Keratinocyte (primary cell): ENCODE measurements at regions not wholly inside any gene's neighbourhood (a gene's known extent, or its start where the extent isn't known, plus 50 kb on each side); places are given as distances from the start of the nearest gene placed in this dataset.

ENCODE experiments used
- DNase-seq: peaks from one replicate; pipeline ENCODE4 v3.0.0-alpha.2; 2011; ENCODE audit warnings: low read depth, missing footprints, low spot score
- FAIRE-seq: peaks from 2 replicates; lab custom pipeline; 2011; peaks lifted over from hg19 to GRCh38; lab: Jason Lieb, UNC
- H2AFZ ChIP-seq: 2 replicates; pipeline ENCODE4 v1.6.0; 2012; ENCODE audit warnings: low read length, control low read depth, inconsistent platforms; ENCODE audit not compliant: control insufficient read depth
- H3K27ac ChIP-seq: 2 replicates; pipeline ENCODE4 v1.5.1; 2011; ENCODE audit warnings: low read length; ENCODE audit not compliant: control insufficient read depth, insufficient read depth
- H3K27me3 ChIP-seq: 3 replicates; pipeline ENCODE4 v1.6.0; 2011; ENCODE audit warnings: low read length; ENCODE audit not compliant: control insufficient read depth, insufficient read depth; ENCODE audit errors: extremely low read depth
- H3K36me3 ChIP-seq, 2 experiments: 2 replicates in 1 of 2; 3 replicates in 1 of 2; pipeline ENCODE4 v1.5.1; 2011; ENCODE audit warnings: low read length in 2 of 2, mild to moderate bottlenecking in 1 of 2; ENCODE audit not compliant: control insufficient read depth in 2 of 2, insufficient read depth in 2 of 2; ENCODE audit errors: extremely low read depth in 1 of 2
- H3K4me1 ChIP-seq: 3 replicates; pipeline ENCODE4 v1.5.1; 2011; ENCODE audit warnings: low read length; ENCODE audit not compliant: control insufficient read depth, insufficient read depth; ENCODE audit errors: extremely low read depth
- H3K4me2 ChIP-seq: 3 replicates; pipeline ENCODE4 v1.6.0; 2011; ENCODE audit warnings: low read depth, low read length; ENCODE audit not compliant: control insufficient read depth, insufficient read depth; ENCODE audit errors: extremely low read depth
- H3K4me3 ChIP-seq, 3 experiments: fragments of 200-600 bp in 1 of 3; sonication (generic) in 1 of 3; 2 replicates in 2 of 3; 3 replicates in 1 of 3; pipeline ENCODE4 v1.5.1; 2011 to 2016; ENCODE audit warnings: low read length in 3 of 3, mild to moderate bottlenecking in 3 of 3, control low read depth in 2 of 3, inconsistent platforms in 1 of 3, low read depth in 1 of 3, mixed read lengths in 1 of 3, mixed run types in 1 of 3, moderate library complexity in 1 of 3; ENCODE audit not compliant: control insufficient read depth in 2 of 3, insufficient read depth in 2 of 3; ENCODE audit errors: extremely low read depth in 1 of 3
- H3K79me2 ChIP-seq: 2 replicates; pipeline ENCODE4 v1.6.0; 2012; ENCODE audit warnings: low read length; ENCODE audit not compliant: control insufficient read depth, insufficient read depth
- H3K9ac ChIP-seq: 3 replicates; pipeline ENCODE4 v1.6.0; 2011; ENCODE audit warnings: low read length; ENCODE audit not compliant: control insufficient read depth, insufficient read depth; ENCODE audit errors: extremely low read depth
- H3K9me1 ChIP-seq: 3 replicates; pipeline ENCODE4 v1.6.0; 2011; ENCODE audit warnings: low read length; ENCODE audit not compliant: control insufficient read depth, insufficient read depth; ENCODE audit errors: extremely low read depth
- H3K9me3 ChIP-seq: 2 replicates; pipeline ENCODE4 v1.5.1; 2012; ENCODE audit warnings: low read depth, low read length; ENCODE audit not compliant: control insufficient read depth
- H4K20me1 ChIP-seq: 3 replicates; pipeline ENCODE4 v1.6.0; 2011; ENCODE audit warnings: low read length; ENCODE audit not compliant: control insufficient read depth, insufficient read depth; ENCODE audit errors: extremely low read depth
- EZH2 ChIP-seq: IDR thresholded peaks from one replicate; pipeline ENCODE4 v1.6.1; 2012; ENCODE audit warnings: inconsistent platforms, mild to moderate bottlenecking, low read length, moderate library complexity
- dilution Hi-C: fragments of 300-500 bp; cut with MboI; formaldehyde crosslinking; loops from one replicate; pipeline ENCODE4 v1.7.0; 2020; ENCODE audit warnings: low sequenced_read_pairs; ENCODE audit not compliant: extremely low pct_ligation_motif_present
- TF ChIP-seq, protein P1 (sequence below), 3 experiments: IDR thresholded peaks in 1 of 3; conservative IDR thresholded peaks in 1 of 3; optimal IDR thresholded peaks in 1 of 3; 2 replicates in 2 of 3; 3 replicates in 1 of 3; pipeline versions ENCODE3 to v1.5.1; 2011; ENCODE audit warnings: low read length in 3 of 3, mild to moderate bottlenecking in 3 of 3, moderate library complexity in 2 of 3, control low read depth in 1 of 3, inconsistent platforms in 1 of 3; ENCODE audit not compliant: insufficient read depth in 2 of 3; ENCODE audit errors: extremely low read depth in 1 of 3

DNA sequence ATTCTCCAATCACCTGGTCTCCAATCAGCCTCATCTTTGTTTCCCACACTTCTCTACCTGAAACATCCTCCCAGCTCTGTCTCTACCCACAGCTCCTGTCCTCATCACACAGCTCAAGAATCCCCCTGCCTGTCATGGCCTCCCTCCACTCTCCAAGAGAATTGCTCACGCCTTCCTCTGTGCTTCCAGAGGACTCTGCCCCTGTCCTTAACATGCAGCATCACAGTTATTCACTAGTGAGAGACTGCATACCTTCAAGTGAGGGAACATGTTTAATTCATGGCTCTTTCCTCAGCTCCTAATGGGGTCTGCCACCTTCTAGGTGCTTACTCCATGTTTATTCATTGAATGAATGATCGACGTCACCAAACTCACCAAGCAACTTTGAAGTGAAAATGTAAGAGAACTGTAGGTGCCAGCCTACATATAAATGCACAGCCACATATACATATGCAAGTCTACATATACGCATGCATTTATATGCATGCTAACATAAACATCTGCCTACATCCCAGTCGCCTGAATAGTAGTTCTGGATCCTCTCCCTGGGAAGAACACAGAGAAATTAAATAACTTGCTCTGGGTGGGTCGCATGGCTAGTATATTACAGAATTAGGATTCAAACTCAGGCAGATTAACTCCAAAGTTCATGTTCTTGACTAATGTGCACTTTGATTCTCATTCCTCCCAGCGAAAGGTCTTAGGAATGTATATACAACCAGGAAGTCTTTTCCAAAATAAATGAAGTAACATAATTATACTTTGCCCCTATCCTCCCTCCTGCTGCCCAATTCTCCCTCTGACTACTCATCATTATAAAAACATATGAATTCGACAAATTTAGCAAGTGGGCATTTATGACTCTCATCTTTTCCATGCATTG lies 295.6 kb downstream of the MAFB start:
- TF ChIP-seq, protein P1, sequence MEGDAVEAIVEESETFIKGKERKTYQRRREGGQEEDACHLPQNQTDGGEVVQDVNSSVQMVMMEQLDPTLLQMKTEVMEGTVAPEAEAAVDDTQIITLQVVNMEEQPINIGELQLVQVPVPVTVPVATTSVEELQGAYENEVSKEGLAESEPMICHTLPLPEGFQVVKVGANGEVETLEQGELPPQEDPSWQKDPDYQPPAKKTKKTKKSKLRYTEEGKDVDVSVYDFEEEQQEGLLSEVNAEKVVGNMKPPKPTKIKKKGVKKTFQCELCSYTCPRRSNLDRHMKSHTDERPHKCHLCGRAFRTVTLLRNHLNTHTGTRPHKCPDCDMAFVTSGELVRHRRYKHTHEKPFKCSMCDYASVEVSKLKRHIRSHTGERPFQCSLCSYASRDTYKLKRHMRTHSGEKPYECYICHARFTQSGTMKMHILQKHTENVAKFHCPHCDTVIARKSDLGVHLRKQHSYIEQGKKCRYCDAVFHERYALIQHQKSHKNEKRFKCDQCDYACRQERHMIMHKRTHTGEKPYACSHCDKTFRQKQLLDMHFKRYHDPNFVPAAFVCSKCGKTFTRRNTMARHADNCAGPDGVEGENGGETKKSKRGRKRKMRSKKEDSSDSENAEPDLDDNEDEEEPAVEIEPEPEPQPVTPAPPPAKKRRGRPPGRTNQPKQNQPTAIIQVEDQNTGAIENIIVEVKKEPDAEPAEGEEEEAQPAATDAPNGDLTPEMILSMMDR (optimal IDR thresholded peaks at IDR 0.05 in 1 of 3, IDR thresholded peaks at IDR 0.05 in 1 of 3, conservative IDR thresholded peaks at IDR 0.05 in 1 of 3; ENCODE audit: extremely low read depth in 1 of 3, insufficient read depth in 2 of 3, low read length in 3 of 3), result no peak
- no peak for TF ChIP-seq EZH2
- no peaks in the 10 kb centered on the region for H3K27me3 ChIP-seq
- no peak overlapping the region for H3K4me3 ChIP-seq
- H3K9me1 ChIP-seq, result no peaks in the 10 kb centered on the region
- no peaks in the 10 kb centered on the region for H4K20me1 ChIP-seq
- peaks cover 3% of the 10 kb centered on the region for H3K4me1 ChIP-seq
- H3K36me3 ChIP-seq, result no peaks in the 10 kb centered on the region
- DNase-seq (no peak), FAIRE-seq (no peak)
- no peak overlapping the region for H3K9ac ChIP-seq
- no peak overlapping the region for H3K4me2 ChIP-seq
- no peaks in the 10 kb centered on the region for H3K9me3 ChIP-seq
- dilution Hi-C loops, result no loop called here
- H3K27ac ChIP-seq, result no peak overlapping the region
- no peaks in the 10 kb centered on the region for H3K79me2 ChIP-seq
- H2AFZ ChIP-seq, result no peak overlapping the region

DNA sequence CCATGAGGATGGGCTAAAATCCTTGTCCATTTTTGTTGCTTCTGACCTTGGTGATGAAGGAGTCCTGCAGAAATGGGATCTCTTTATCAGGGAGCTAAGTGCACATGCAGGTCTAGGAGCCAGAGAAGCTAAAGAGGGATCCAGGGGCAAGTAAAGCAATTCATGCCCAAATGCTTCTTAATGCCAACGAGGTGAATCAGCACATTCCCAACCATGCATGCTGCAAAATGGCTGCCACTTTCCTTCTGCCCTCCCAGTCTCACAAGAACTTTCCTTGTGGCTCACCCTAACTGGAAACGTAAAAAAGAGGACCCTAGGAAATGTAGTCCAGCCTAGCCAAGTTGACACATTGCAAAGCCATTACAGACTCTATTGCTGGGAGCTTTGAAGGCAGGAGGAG lies 298.4 kb downstream of the MAFB start:
- Histone ChIP-seq H3K9me3 (peaks cover 3% of the 10 kb centered on the region), H3K79me2 (no peaks in the 10 kb centered on the region), H3K9me1 (no peaks in the 10 kb centered on the region), H3K27ac (no peak overlapping the region), H3K4me2 (no peak overlapping the region), H3K4me1 (peaks cover 3% of the 10 kb centered on the region), H3K27me3 (no peaks in the 10 kb centered on the region), H4K20me1 (no peaks in the 10 kb centered on the region), H2AFZ (peak overlapping the region; percentile 93), H3K9ac (no peak overlapping the region), H3K4me3 (no peak overlapping the region), H3K36me3 (no peaks in the 10 kb centered on the region)
- TF ChIP-seq, protein P1 (optimal IDR thresholded peaks at IDR 0.05 in 1 of 3, IDR thresholded peaks at IDR 0.05 in 1 of 3, conservative IDR thresholded peaks at IDR 0.05 in 1 of 3; ENCODE audit: extremely low read depth in 1 of 3, insufficient read depth in 2 of 3, low read length in 3 of 3), result no peak
- TF ChIP-seq EZH2, result no peak
- DNase-seq (peak; percentile 15), FAIRE-seq (peak; percentile 78)
- dilution Hi-C loops, result no loop called here
